ENCODE measurements at regions not wholly inside any gene's neighbourhood (a gene's known extent, or its start where the extent isn't known, plus 50 kb on each side); places are given as distances from the start of the nearest gene placed in this dataset.

DNA sequence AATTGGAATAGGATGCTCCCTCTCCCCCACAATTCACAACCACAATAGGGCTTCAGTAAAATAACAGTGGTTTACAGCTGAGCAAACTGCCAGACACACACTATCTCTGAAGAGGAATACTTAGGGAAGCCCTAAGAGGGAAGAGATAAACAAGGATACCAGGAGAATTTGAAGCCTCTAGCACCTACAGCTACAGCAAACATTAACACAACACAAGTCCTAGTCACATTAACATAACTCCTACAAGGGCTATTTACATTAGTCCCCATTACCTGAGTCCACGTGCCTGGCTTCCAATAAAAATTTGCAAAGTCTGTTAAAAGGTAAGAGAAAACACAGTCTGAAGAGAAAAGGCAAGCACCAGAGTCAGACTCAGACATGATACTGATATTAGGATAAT is 346.9 kb upstream of the CDIN1 start:
- TF ChIP-seq, protein P1, sequence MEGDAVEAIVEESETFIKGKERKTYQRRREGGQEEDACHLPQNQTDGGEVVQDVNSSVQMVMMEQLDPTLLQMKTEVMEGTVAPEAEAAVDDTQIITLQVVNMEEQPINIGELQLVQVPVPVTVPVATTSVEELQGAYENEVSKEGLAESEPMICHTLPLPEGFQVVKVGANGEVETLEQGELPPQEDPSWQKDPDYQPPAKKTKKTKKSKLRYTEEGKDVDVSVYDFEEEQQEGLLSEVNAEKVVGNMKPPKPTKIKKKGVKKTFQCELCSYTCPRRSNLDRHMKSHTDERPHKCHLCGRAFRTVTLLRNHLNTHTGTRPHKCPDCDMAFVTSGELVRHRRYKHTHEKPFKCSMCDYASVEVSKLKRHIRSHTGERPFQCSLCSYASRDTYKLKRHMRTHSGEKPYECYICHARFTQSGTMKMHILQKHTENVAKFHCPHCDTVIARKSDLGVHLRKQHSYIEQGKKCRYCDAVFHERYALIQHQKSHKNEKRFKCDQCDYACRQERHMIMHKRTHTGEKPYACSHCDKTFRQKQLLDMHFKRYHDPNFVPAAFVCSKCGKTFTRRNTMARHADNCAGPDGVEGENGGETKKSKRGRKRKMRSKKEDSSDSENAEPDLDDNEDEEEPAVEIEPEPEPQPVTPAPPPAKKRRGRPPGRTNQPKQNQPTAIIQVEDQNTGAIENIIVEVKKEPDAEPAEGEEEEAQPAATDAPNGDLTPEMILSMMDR (conservative IDR thresholded peaks at IDR 0.05 in 1 of 2, IDR thresholded peaks at IDR 0.05 in 1 of 2; ENCODE audit: low read depth in 1 of 2, low read length in 2 of 2): no peak
- TF ChIP-seq EZH2 (IDR thresholded peaks at IDR 0.05; ENCODE audit: low read length, missing control alignments): no peak
- H3K4me1 ChIP-seq (ENCODE audit: control insufficient read depth, extremely low read depth, insufficient read depth, low read length): peaks cover 2% of the 10 kb centered on the region
- no peaks in the 10 kb centered on the region for H3K79me2 ChIP-seq (ENCODE audit: control insufficient read depth, insufficient read depth, low read length)
- H3K9me3 ChIP-seq (ENCODE audit: control insufficient read depth, insufficient read depth, low read depth, low read length): no peaks in the 10 kb centered on the region
- no peak overlapping the region for H3K4me3 ChIP-seq (replicated peaks in 1 of 4; ENCODE audit: control extremely low read depth in 1 of 4, insufficient read depth in 1 of 4, low read depth in 3 of 4, low read length in 4 of 4)
- no peak overlapping the region for H3K27ac ChIP-seq (ENCODE audit: insufficient read depth, low read length)
- no peak for DNase-seq (ENCODE audit: low read depth in 2 of 2)
- no peaks in the 10 kb centered on the region for H4K20me1 ChIP-seq (ENCODE audit: control insufficient read depth, extremely low read depth, insufficient read depth, low read length)
- H3K27me3 ChIP-seq (ENCODE audit: control insufficient read depth, insufficient read depth, low read length): no peaks in the 10 kb centered on the region
- no peak overlapping the region for H3K4me2 ChIP-seq (ENCODE audit: extremely low read depth, insufficient read depth, low read length)
- H2AFZ ChIP-seq (ENCODE audit: low read length): no peak overlapping the region
- H3K36me3 ChIP-seq (ENCODE audit: control insufficient read depth, insufficient read depth, low read length): no peaks in the 10 kb centered on the region
- H3K9ac ChIP-seq (ENCODE audit: insufficient read depth, low read length): no peak overlapping the region

DNA sequence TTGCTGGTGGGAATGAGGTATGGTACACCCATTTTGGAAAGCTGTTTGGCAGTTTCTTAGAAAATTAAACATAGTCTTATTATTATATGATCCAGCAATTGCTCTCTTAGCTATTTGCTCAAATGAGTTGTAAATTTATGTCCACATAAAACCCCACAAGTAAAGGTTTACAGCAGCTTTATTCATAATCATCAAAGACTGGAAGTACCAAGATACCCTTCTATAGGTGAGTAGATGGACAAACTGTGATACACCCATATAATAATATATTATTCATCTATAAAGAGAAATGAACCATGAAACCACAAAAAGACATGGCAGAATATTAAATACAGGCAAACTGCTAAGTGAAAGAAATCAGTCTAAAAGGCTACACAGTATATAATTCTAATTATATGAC is 344.7 kb upstream of the CDIN1 start:
- peaks cover 2% of the 10 kb centered on the region for H3K4me1 ChIP-seq (ENCODE audit: control insufficient read depth, extremely low read depth, insufficient read depth, low read length)
- no peaks in the 10 kb centered on the region for H3K9me3 ChIP-seq (ENCODE audit: control insufficient read depth, insufficient read depth, low read depth, low read length)
- H3K4me2 ChIP-seq (ENCODE audit: extremely low read depth, insufficient read depth, low read length): no peak overlapping the region
- no peak overlapping the region for H2AFZ ChIP-seq (ENCODE audit: low read length)
- H3K4me3 ChIP-seq (replicated peaks in 1 of 4; ENCODE audit: control extremely low read depth in 1 of 4, insufficient read depth in 1 of 4, low read depth in 3 of 4, low read length in 4 of 4): no peak overlapping the region
- no peak overlapping the region for H3K9ac ChIP-seq (ENCODE audit: insufficient read depth, low read length)
- H3K79me2 ChIP-seq (ENCODE audit: control insufficient read depth, insufficient read depth, low read length): no peaks in the 10 kb centered on the region
- H3K27me3 ChIP-seq (ENCODE audit: control insufficient read depth, insufficient read depth, low read length): no peaks in the 10 kb centered on the region
- TF ChIP-seq EZH2 (IDR thresholded peaks at IDR 0.05; ENCODE audit: low read length, missing control alignments): no peak
- TF ChIP-seq, protein P1 (conservative IDR thresholded peaks at IDR 0.05 in 1 of 2, IDR thresholded peaks at IDR 0.05 in 1 of 2; ENCODE audit: low read depth in 1 of 2, low read length in 2 of 2): no peak
- no peak overlapping the region for H3K27ac ChIP-seq (ENCODE audit: insufficient read depth, low read length)
- no peaks in the 10 kb centered on the region for H3K36me3 ChIP-seq (ENCODE audit: control insufficient read depth, insufficient read depth, low read length)
- DNase-seq (ENCODE audit: low read depth in 2 of 2): no peak
- H4K20me1 ChIP-seq (ENCODE audit: control insufficient read depth, extremely low read depth, insufficient read depth, low read length): no peaks in the 10 kb centered on the region

DNA sequence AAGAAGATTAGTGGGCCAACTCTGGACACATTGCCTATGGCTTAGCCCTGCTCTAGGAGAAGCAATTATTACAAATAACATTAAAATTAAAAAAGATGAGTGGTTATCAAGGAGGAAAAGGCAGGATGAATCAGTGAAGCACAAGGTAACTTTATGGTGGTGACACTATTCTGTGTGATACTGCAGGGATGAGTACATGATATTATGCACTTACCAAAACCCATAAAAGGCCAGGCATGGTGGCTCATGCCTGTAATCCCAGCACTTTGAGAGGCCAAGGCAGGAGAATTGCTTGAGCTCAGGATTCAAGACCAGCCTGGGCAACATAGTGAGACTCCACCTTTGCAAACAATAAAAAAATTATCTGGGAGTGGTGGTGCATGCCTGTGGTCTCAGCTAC is 344.3 kb upstream of the CDIN1 start:
- Histone ChIP-seq H3K79me2 (ENCODE audit: control insufficient read depth, insufficient read depth, low read length) (no peaks in the 10 kb centered on the region), H4K20me1 (ENCODE audit: control insufficient read depth, extremely low read depth, insufficient read depth, low read length) (no peaks in the 10 kb centered on the region)

More for the DNA sequence above, 344.3 kb upstream of the CDIN1 start:
- Histone ChIP-seq H3K27me3 (ENCODE audit: control insufficient read depth, insufficient read depth, low read length) (no peaks in the 10 kb centered on the region), H3K4me1 (ENCODE audit: control insufficient read depth, extremely low read depth, insufficient read depth, low read length) (peaks cover 2% of the 10 kb centered on the region), H3K36me3 (ENCODE audit: control insufficient read depth, insufficient read depth, low read length) (no peaks in the 10 kb centered on the region), H3K4me2 (ENCODE audit: extremely low read depth, insufficient read depth, low read length) (no peak overlapping the region), H3K27ac (ENCODE audit: insufficient read depth, low read length) (no peak overlapping the region), H2AFZ (ENCODE audit: low read length) (no peak overlapping the region), H3K4me3 (replicated peaks in 1 of 4; ENCODE audit: control extremely low read depth in 1 of 4, insufficient read depth in 1 of 4, low read depth in 3 of 4, low read length in 4 of 4) (no peak overlapping the region), H3K9me3 (ENCODE audit: control insufficient read depth, insufficient read depth, low read depth, low read length) (no peaks in the 10 kb centered on the region), H3K9ac (ENCODE audit: insufficient read depth, low read length) (no peak overlapping the region)
- DNase-seq (ENCODE audit: low read depth in 2 of 2): no peak
- TF ChIP-seq EZH2 (IDR thresholded peaks at IDR 0.05; ENCODE audit: low read length, missing control alignments): no peak
- TF ChIP-seq, protein P1 (conservative IDR thresholded peaks at IDR 0.05 in 1 of 2, IDR thresholded peaks at IDR 0.05 in 1 of 2; ENCODE audit: low read depth in 1 of 2, low read length in 2 of 2): no peak
